ENCODE measurements at regions not wholly inside any gene's neighbourhood (a gene's known extent, or its start where the extent isn't known, plus 50 kb on each side); places are given as distances from the start of the nearest gene placed in this dataset.

DNA sequence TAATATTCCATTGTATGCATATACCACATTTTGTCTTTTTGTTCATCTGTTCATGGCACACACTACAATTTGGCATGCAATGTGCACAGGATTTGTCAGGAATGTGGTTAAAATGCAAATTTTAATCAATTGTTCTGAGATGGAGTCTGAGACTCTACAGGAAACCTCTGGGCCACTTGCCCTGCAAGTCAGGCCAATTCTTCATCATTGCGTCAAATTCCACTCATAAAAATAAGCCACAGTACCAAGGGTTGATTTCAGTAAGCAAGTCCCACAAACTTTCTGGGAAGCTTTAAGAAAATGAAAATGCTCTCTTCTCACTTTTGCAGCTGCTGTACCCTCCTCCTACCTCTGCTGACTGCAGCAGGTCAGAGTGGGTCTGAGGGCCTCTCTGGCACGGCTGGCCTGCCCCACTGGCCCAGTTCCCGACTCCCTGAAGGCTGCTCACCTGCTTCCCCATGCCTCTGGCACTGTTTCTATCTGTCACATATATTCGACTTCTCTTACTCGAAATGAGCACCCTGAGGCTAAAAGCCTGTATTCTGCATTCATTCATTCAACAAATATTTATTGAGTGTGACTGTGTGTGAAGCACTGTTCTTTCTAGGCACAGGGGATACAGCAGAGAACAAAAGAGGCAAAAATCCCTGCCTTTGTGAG, 83.8 kb upstream of the WASF3 start:
- CTCF ChIA-PET: no interaction called here

DNA sequence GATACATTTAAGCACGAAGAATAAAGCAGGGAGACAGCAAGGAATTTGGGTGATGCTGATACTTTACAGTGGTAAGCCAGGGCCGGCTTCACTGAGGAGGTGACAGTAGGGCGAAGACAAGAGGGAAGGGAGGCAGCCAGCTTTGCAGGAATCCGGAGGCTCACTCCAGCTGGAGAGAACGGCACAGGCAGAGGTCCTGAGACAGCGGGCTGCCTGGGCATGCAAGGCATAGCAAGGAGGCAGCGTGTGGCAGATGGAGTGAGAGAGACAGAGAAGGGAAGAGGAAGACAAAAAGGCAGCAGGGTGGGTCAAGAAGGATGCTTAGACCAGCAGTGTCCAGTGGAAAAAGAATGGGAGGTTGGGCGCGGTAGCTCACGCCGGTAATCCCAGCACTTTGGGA, 83.2 kb upstream of the WASF3 start:
- TF ChIP-seq, protein P1, sequence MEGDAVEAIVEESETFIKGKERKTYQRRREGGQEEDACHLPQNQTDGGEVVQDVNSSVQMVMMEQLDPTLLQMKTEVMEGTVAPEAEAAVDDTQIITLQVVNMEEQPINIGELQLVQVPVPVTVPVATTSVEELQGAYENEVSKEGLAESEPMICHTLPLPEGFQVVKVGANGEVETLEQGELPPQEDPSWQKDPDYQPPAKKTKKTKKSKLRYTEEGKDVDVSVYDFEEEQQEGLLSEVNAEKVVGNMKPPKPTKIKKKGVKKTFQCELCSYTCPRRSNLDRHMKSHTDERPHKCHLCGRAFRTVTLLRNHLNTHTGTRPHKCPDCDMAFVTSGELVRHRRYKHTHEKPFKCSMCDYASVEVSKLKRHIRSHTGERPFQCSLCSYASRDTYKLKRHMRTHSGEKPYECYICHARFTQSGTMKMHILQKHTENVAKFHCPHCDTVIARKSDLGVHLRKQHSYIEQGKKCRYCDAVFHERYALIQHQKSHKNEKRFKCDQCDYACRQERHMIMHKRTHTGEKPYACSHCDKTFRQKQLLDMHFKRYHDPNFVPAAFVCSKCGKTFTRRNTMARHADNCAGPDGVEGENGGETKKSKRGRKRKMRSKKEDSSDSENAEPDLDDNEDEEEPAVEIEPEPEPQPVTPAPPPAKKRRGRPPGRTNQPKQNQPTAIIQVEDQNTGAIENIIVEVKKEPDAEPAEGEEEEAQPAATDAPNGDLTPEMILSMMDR (conservative IDR thresholded peaks at IDR 0.05; ENCODE audit: low read depth): no peak
- CTCF ChIA-PET: no interaction called here
- DNase-seq (ENCODE audit: low spot score): no peak
- no peak overlapping the region for H3K27ac ChIP-seq
- POLR2A ChIA-PET (ENCODE audit: low non-redundant PET): no interaction called here

More for the DNA sequence above, 83.8 kb upstream of the WASF3 start:
- TF ChIP-seq, protein P1 (conservative IDR thresholded peaks at IDR 0.05; ENCODE audit: low read depth): no peak
- H3K27ac ChIP-seq: no peak overlapping the region
- no peak for DNase-seq (ENCODE audit: low spot score)
- POLR2A ChIA-PET (ENCODE audit: low non-redundant PET): no interaction called here

DNA sequence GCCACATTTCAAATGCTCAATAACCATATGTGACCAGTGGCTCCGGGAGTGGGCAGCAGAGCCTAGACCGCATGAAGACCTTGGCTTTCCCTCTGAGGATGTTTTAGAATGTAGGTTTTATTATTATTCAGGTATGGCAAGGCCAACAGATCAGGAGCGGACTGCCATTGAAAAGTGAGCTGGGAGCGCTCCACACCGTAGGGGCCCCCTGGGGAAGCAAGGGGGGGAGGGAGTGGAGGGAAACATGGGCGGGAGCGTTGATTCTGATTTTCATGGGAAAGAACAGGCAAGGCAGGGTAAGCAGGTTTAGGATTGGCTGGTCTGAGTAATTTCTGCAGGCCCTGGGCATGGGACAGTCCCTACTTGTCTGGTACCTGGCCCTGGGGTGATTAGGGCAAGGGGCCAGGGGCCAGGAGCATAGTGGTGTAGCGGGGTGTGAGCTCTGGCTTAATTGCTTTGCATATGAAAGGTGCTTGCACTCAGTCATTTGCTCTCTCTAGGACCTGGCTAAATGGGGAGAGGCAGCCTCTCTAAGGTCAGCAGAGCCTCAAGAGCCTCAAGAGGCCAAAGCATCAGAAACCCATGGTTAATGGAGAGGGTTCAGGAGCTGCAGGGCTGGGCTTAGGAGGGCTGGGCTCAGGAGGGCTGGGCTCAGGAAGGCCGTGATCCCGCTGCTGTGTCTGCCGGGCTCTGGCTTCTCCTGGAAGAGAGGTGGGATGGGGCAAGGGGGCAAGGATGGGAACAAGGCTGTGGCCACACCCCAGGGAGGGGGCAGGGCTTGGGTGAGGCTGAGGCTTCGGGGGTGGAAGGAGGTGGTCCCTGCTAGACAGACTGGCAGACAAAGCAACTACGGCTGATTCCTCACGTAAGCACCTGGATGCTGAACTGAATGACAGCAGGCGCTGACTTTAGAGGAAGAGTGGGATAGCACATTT, 82.0 kb upstream of the WASF3 start:
- DNase-seq (ENCODE audit: low spot score): no peak
- POLR2A ChIA-PET (ENCODE audit: low non-redundant PET): interaction anchor here (0.6 kb wide), 1 partner anchor 1506 kb away, joined by 4 read pairs; no protein-coding TSS in a partner anchor
- CTCF ChIA-PET: interaction anchor here (0.6 to 1.1 kb wide), 3 partner anchors 222 to 1126 kb away, joined by 3 to 5 read pairs (median 3); no protein-coding TSS in a partner anchor
- no peak overlapping the region for H3K27ac ChIP-seq
- TF ChIP-seq, protein P1 (conservative IDR thresholded peaks at IDR 0.05; ENCODE audit: low read depth): no peak

DNA sequence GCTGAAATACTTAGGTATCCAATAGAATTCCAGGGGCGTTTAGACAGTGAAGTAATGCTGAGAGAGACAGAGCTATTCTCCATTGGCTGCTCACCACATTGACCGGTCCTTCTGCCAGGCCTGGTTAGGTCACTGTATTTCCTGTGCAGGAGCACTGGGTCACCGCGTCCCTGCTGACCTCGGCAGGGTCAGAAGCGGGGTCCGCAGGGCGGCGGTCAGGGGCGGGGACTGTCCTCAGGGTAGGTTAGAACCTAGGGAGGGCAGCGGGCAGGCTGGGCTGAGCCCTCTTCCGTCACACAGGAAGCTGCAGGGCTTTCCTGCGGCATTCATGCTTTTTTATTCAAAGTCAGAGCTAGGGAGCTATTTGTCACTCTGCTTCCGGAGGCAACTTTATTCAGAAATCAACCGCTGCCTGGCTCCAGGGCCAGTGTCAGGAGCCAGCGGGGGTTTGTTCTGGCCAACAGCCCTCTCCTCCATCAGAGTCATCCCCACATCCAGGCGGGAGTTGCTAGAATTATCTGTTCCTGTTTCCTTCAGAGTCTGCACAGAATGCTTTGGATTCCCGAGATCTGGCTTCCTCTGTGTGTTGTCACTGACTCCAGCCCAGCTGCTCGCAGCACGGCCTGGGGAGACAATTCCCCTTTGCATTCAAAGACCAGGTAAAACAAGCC, 81.2 kb upstream of the WASF3 start:
- CTCF ChIA-PET: interaction anchor here (1.1 kb wide), 1 partner anchor 222 kb away, joined by 3 read pairs; no protein-coding TSS in a partner anchor
- POLR2A ChIA-PET (ENCODE audit: low non-redundant PET): interaction anchor here (0.6 kb wide), 1 partner anchor 1507 kb away, joined by 4 read pairs; no protein-coding TSS in a partner anchor
- TF ChIP-seq, protein P1 (conservative IDR thresholded peaks at IDR 0.05; ENCODE audit: low read depth): no peak
- no peak overlapping the region for H3K27ac ChIP-seq
- DNase-seq (ENCODE audit: low spot score): no peak

DNA sequence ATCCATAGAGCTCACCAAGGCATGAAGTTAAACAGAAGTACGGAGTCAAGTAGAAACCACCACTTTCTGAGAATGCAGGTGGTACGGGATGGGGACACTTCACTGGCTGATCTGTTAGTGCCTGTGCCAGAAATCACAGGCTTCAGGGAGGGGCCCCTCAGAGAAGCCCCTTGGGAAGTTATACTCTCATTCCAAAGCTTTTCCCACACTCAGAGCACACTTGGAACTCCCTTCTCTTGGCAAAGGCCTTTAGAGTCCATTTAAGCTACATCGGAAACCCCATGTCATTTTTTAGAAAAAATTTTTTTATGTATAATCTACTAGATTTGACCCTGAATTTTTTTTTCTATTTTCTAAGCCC, 80.7 kb upstream of the WASF3 start:
- DNase-seq (ENCODE audit: low spot score): no peak
- TF ChIP-seq, protein P1 (conservative IDR thresholded peaks at IDR 0.05; ENCODE audit: low read depth): no peak
- CTCF ChIA-PET: no interaction called here
- POLR2A ChIA-PET (ENCODE audit: low non-redundant PET): no interaction called here
- H3K27ac ChIP-seq: no peak overlapping the region

DNA sequence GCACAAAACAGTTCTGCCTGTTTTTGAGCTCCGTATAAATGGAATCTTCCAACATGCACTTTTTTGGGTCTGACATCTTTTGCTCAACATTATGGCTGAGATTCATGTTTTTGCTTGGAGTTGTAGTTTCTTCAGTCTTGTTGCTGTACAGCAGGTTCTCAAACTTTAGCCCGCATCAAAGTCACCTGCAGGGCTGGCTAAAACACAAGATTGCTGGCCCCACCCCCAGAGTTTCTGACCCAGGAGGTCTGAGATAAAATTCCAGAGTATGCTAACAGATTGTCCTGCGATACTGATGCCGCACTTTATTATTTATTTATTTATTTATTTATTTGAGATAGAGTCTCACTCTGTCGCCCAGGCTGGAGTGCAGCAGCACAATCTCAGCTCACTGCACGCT, 79.8 kb upstream of the WASF3 start:
- TF ChIP-seq, protein P1 (conservative IDR thresholded peaks at IDR 0.05; ENCODE audit: low read depth): no peak
- ChIA-PET POLR2A (ENCODE audit: low non-redundant PET) (no interaction called here), CTCF (no interaction called here)
- no peak for DNase-seq (ENCODE audit: low spot score)
- H3K27ac ChIP-seq: no peak overlapping the region

Data from RWPE1 (cell line).